T-helper 1 cell treated with Interleukin-12 subunit alpha and Interleukin-12 subunit beta and Interleukin-4 antibody, amounts not matched to agents 30 ng/mL and 1 ng/mL, for 36 hours (primary cell): ENCODE measurements at regions not wholly inside any gene's neighbourhood (a gene's known extent, or its start where the extent isn't known, plus 50 kb on each side); places are given as distances from the start of the nearest gene placed in this dataset.

Experiments
- intact Hi-C: fragments of 100-400 bp; cut with micrococcal nuclease; formaldehyde crosslinking; loops from one replicate; pipeline ENCODE4 v1.15.1; 2024

DNA sequence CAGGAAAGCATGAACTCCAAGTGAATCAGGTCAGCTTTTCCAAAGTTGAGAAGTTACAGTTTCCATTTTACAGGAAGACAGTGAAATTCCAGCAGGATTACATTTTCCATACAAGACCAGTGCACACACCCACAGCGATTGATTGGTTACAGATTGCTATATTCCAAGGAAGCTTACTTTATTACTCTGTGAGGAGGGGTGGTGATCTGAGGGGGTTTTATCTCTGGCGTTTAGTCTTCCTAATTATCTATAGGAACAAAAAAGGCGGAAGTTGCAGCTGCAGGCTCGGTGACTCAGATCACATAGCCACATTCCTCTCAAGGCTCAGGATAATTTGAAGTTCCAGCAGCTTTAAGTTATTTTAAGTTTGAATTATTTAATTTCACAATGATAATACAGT is 450.4 kb upstream of the NMUR2 start:
- intact Hi-C loops = no loop called here

DNA sequence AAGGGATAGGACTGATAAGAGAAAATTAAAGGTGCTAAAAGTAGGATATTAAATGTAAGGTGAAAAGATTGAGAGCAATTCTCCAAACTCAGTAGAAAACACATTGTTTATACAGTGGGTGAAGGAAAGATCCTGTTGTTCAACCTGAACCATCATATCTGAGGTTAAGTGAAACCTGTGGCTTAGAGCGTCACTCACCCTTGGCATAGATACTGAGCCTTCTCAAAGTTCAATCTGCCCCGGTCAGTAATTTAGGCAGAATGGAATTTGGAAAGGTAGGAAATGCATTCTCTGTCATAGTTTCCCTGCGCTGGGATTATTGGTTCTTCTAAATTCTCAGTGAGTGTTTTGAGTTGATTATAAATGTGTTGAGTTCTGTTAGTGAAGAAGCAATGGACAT is 456.2 kb upstream of the NMUR2 start:
- intact Hi-C loops = no loop called here

DNA sequence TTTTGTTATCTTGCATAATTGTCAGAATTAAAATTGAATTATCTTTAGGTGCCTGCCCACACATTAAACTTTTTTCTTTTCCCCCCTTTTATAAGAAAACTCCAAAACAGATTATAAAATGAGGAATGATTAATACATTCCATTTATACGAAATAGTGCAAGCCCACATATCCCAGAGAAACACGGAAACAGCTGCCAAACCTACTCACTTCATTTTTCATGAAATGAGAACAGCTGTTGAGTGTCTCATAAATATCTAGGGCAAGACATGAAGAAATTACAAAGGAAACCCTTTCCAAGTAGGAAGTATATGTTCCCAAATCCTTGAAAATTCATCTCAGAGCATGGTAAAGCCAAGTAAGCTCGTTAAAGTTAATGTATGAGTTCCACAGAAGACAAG is 459.4 kb upstream of the NMUR2 start:
- intact Hi-C loops = no loop called here

DNA sequence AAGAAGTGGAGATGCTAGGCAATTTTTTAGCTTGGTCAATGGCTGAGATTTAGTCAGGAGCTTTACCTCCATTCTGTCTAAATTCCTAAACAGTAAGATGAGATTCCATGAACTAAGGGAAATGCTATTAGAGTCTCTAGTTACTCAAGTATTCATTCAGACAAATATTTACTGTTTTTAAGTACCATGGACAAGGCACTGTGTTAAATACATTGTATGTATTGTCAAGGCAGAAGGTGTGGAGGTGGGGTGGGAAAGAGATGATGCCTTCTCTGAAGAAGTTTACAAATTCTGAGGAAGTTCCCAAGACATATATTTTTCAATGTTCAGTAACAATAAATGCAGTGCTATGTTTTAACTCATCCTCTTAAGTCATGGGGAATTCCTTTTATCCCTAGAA is 459.9 kb upstream of the NMUR2 start:
- intact Hi-C loops = no loop called here

DNA sequence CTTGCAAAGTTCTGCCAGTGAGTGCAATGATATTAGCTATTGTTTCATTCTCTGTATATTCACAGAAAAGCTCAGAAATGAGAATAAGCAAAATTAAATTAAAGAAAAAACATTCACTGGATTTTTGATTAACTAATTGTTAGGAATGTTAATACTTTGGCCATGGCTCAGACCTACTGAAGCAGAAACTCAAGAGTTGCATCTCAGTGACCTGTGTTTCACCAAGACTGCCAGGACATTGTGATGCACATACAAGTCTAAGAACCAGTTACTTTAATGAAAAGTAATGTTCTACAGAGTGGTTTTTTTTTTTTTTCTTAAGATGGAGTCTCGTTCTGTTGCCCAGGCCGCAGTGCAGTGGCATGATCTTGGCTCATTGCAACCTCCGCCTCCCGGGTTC is 464.9 kb upstream of the NMUR2 start:
- intact Hi-C loops = no loop called here

DNA sequence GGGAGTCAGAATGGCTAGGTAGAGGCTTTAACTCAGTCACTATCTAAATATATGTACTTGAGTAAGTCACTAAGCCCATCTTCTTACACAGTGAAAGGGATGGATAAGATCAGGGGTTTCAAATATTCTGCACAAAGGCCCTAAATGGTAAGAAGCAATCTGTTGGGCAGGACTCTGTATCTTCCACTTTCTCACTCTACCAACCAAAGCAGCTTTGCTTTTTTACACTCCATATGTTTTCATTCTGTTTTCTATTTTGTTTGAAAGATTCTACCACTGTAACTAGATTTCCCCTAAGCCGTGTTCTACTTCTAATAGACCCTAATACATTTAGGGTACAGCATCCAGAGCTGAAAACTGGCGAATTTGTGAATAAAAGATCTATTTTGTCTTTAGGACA is 477.5 kb upstream of the NMUR2 start:
- intact Hi-C loops = no loop called here

DNA sequence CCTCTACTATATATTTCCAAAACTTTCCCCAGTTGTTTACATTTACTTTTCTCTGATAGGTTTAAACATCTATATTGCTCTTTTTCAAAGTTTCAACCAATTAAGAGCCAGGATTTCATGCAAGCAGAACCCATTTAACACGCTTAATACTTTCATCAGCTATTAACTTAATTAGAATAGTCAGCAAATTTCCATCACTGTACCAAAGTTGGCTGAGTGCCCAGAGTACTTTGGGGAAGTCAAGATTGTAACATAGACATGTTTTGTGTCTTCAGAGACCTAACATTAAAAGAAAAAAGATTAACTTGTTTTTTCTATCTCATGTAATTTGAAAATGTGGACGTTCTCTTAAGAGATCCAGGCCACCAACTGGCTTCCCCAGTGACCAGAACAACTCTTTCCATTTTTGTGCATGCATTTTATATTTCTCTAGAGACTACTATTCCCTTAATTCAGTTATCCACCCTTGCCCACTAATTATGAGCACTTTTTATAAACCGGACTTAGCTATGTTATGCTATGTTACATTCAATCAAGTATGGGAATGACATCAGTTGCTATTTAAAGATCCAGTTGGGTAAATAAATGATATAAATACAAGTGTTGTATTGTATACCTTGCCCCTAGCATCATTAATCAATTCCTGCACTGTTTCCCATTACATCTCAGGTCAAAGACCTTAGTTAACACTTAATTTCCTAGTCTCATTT is 478.1 kb upstream of the NMUR2 start:
- intact Hi-C loops = no loop called here

DNA sequence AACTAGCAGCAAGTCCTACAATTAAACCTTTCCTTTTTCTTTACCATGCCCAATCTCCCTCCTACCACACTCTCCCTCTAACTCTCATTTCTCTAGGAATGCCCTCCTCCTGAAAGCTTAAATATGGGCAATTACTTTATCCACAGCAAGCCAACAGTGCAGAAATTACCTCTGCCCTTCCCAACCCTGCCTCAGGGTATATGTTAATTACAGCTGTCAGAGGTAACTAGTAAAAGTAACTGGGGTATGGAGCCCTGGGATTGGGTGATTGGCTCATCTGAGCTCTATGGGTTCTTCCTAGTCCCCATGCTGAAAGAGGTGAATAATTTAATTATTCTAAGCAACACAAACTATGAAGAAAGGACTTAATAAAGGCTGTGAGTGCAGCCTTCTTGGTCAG is 478.9 kb upstream of the NMUR2 start:
- intact Hi-C loops = no loop called here

DNA sequence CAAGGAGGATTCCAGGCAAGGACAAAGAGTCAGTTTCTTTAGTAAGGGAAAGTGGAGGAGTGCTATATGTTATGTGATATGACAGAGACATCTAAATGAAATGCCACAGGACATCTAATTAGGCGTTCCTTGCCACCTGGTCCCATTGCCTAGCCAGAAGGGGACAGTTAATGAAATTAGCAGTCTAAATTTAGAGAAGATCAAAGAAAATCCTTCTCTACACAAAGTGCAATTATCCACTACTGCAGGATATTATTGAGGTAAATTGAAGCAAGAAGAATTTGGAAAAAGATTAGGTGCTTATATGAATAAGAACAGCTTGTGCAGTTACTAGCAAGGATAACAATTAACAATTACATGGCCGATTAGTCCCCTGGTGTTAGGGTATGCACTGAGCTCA is 495.3 kb upstream of the NMUR2 start:
- intact Hi-C loops = no loop called here

DNA sequence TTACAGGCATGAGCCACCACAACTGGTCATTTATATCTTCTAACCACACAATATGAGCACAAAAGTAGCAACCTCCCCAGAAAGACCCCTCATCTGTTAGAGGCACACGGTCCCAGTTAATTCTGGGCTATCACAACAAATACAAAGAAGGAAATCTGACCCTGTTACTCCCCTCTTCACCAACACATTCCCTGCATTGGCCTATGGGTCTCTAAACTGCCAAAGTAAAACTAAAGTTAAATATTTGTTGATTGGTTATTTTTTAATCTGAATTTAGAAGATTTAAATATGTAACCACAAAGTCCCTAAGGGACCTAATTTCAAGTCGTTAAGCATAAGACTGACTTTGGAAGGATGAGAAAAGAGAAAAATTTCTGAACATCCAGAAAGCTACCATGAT is 496.7 kb upstream of the NMUR2 start:
- intact Hi-C loops = no loop called here

DNA sequence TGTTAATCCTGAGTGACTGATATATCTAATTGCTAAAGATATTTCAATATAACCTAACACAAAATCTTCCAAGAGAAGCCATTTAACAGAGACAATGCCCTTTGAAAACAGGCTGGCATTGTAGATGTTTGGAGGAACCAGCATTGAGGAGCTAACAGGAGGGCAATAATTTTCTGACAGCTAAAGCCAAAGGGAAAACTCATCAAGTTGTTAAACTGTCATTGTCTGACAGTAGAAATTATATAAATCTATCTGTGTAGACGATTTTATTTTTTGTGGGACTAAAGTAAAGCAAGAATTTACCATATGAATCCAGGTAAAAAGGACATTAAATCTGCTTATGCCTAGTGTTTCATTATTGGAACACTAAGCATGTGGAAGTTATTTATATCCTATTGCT is 500.2 kb upstream of the NMUR2 start:
- intact Hi-C loops = no loop called here

DNA sequence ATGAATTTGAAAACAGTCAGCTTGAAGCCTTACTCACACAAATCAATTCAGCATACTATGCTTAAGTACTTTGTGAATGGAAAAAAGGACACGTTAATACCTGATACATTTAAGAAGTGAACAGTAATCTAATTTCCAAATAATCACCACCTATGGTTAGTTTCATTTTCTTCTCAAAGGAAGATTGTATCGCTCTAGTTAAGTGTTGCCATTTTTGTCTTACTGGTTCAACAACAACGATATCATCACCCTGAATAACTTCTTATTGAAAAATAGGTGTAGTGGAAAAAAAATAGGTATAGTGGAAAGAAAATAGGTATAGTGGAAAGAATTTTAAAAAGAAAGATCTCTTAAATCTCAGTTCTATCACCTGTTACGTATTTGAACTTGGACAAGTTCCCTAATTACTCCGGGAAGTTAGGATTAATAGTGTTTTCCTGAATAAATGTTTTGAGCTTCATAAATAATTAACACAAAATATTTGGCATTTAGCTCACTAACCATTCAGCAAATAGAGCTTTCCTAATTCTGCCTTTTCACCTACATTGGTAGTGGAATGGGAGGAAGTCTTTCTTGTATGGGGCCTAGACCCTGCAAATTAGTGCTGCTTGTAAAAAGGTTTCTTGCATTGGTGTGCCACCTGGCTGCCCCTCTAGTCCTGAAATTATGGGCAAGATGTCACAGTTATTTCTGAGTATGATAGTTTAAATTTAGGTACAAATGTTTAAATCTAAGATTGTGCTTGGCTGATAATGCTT is 502.6 kb upstream of the NMUR2 start:
- intact Hi-C loops = no loop called here

DNA sequence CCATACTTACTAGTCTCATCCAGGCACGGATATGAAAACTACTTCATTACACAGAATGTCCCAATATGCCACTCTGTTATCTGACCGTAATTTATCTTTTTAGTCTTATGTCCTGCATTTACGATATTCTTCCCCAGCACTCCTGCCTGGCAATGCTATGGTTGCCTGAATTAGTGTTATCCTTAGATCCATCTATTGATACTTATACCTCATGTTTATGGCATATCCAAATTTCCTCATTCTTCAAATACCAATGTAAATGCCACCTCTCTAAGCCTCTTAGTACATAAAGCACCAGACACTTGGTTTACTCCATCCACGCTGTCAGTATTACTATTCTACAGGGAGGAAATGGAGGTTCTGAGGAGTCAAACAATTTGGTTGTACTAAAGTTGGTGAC is 507.8 kb upstream of the NMUR2 start:
- intact Hi-C loops = no loop called here

DNA sequence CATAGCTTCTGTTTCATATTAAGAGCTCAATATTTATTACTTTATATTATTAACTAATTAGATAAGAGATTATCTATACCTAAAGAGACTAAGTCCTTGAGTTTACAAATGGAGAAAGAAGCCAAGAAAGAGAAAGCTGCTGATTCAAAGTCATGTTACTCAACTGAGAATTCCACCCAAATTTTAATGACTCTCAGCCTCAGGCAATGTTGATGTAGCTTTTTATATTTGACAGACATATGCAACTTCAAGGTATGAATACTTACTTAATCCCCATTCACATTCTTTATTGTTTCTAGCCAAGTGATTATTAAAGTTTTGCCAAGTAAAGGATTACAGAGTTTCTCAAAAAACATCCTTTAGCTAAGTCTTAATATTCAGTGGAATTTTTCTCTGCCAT is 527.5 kb upstream of the NMUR2 start:
- intact Hi-C loops = no loop called here

DNA sequence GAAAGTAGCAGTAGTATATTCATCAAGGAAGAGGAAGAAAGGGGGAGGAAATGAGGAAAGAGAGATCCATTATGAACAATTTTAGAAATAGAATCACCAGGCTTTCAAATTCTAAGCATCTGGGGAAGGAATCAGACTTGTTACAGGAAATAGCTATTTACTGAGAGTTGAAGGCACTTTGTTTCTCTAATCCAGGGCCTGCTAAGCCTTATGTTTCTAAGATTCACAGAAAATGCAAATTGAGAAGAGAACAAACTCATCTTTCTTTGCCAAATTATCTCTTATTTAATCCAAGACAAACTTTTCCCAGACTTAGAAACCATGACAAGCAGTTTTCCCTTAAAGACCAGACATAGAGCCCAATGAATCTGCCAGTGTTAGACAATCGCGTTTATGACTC is 528.0 kb upstream of the NMUR2 start:
- intact Hi-C loops = no loop called here

DNA sequence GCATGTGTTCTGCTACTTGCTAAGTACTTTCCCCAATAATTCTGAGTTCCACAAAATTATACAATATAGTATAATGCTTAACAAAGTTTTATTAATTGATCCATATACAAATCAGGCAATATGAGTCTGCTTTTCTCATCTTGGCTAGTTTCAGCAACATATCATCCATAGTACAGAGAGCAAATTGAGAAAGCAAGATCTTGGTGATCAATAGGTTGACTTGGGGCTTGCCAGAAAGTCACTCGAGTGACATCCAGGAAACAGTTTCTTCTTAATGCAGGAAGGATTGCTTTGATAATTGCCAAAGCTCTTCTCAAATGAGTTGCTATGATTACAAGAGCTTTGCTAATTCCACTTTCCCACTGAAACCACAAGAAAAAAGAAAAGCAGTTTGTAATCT is 533.6 kb upstream of the NMUR2 start:
- intact Hi-C loops = no loop called here

DNA sequence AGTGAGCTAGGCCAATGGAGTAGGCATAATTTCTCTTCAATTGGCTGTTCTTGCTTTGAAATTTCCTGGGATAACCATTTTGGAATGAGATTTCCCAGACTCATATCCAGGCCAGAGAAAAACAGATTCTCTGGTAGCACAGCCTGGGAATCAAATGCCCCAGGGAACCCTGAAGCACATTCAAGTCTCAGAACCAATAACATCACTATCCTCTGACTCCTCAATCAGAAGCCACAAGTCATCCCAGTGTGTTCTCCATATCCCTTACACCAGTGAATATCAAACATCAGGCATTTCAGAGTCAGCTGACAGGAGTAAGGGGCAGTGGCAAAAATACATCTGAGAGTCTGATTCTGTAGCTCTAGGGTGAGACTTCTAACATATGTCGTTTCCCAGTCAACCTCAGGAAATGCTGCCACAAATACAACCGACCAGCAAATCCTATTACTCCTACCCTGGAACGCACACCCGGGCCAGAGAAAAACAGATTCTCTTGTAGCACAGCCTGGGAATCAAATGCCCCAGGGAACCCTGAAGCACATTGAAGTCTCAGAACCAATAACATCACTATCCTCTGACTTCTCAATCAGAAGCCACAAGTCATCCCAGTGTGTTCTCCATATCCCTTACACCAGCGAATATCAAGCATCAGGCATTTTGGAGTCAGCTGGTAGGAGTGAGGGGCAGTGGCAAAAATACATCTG is 537.7 kb upstream of the NMUR2 start:
- intact Hi-C loops = no loop called here

DNA sequence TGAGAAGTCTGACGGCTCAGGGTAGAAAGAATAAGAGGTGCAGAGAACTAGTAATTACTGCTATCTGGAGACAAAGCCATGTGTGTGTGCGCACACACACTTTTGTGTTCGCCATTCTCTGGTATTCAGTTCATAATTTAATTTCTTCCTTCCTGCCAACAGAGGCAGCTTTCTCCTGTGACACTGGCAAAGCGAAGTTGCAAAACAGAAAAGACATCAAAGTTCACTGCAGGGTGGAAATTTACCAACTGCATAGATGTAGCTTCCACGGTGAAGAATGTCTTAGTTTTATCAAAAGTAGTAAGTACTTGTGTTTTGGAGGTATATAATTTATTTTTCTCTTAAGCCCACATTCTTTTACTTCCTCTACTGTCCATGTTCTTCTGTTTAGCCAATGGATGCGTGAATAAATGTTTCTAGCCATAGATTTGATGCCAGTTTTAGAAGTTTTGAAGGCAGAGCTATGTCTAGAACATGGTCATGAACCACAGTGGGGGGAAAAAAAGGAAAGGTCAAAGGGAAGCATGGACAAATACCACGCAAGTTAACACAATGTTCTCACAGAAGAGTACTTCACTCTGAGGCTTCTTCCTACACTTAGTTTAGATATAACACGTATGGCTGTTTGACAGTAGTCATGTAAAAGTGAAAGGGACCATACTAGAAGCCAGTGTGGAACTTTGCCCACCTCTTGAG is 536.5 kb upstream of the GRIA1 start:
- intact Hi-C loops = no loop called here

DNA sequence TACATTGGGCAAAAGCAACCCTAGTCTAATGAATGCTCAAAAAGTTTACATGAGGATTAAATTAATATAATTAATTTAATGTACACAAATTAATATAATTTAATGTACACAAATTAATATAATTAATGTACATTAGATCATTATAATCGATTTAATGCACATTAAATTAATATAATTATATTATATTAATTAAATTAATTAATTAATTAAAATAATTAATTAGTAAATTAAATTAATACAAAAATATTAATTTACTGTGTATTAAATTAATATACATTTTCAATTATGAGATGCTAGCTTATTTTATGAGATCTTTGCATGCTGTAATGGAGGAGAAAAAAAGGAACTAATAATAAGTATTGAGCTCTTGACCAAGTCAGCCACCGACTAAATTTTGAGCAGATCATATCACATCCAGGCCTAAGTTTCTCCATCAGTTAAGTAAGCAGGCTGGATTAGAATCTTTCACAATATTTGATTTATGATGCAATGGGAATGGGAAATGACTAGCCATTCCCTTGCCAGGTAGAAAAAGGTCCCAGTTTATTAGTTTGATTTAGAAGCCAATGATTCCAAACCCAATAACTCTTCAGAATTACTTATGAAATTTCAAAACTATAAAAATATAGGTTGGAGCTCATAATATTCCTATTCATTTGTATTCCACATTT is 533.4 kb upstream of the GRIA1 start:
- intact Hi-C loops = no loop called here

DNA sequence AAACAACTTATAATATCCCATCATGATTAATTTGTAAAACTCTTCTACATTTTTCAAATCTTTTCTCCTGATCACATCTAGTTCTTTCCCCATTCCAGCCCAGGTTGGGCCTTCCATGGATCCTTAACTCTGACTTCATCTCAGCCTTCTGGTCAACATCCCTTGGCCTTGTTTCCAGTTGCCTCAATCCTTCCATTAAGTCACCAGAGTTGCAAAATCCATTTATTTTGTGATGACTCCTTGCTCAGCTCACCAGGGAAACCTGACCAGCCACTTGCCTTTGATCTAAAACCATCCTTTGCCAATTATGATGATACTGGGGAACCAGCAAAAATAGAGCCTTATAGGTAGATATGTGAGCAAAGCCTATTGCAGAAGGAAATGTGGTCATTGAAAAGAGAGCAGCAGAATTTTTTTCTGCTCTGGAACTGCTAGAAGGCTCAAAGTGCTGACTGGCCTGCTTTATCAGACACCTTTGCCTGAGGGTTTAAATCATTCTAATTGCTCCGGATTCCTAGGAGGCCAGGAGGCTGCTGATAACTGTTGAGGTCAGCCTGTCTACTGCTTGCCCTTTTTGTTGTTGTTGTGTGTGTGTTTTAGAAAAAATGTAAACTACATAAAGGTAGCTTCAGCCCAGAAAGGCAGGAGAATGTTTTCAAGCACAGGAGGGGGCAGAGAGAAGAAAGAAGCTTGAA is 512.2 kb upstream of the GRIA1 start:
- intact Hi-C loops = no loop called here

DNA sequence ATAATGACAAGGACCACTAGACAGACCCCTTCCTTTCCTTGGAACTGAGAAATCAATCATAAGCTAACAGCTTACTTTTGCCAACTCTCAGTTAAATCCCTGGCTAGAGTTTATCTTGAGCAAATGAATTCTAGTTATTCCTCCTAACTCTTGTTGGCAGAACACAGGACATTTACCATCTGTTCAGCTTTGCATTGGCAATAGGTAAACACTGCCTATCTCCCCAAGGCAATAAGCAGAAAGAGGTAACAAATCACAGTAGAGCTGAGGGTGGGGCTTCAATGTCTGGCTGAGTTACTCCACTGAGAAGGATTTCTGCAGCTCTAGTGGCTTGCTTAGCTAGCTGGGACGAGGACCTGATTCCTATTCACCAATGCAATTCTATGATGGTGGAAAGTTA is 503.3 kb upstream of the GRIA1 start:
- intact Hi-C loops = no loop called here
